OCI-LY3 (cell line): ENCODE measurements at regions not wholly inside any gene's neighbourhood (a gene's known extent, or its start where the extent isn't known, plus 50 kb on each side); places are given as distances from the start of the nearest gene placed in this dataset.

Experiments
- H2AFZ ChIP-seq: fragments of 200-600, 300-600 bp; shearing (Covaris generic); 2 replicates; pipeline ENCODE4 v1.6.0; 2014; ENCODE audit warnings: antibody characterized with exemption, low read depth, low read length
- H3K27ac ChIP-seq: fragments of 200-600, 300-600 bp; sonication (generic); 2 replicates; pipeline ENCODE4 v1.5.1; 2014; ENCODE audit warnings: mild to moderate bottlenecking, low read length, moderate library complexity, mixed read lengths
- H3K27me3 ChIP-seq: fragments of 200-600, 300-600 bp; sonication (generic); 2 replicates; pipeline ENCODE4 v1.6.1; 2014; ENCODE audit warnings: low read depth, low read length, mixed read lengths
- H3K36me3 ChIP-seq: fragments of 200-600, 300-600 bp; sonication (generic); replicated peaks from 2 replicates; pipeline ENCODE3; 2014; ENCODE audit warnings: low read depth, low read length, mixed read lengths
- H3K4me1 ChIP-seq: fragments of 300-600, 200-600 bp; sonication (generic); 2 replicates; pipeline ENCODE4 v1.6.1; 2014; ENCODE audit warnings: low read length, mixed read lengths
- H3K4me2 ChIP-seq: fragments of 200-600, 300-600 bp; sonication (generic); 2 replicates; pipeline ENCODE4 v1.6.1; 2014; ENCODE audit warnings: low read length, mixed read lengths
- H3K4me3 ChIP-seq: fragments of 300-600, 200-600 bp; sonication (generic); 2 replicates; pipeline ENCODE4 v1.5.1; 2014; ENCODE audit warnings: antibody characterized with exemption, mild to moderate bottlenecking, low read length, moderate library complexity
- H3K79me2 ChIP-seq: fragments of 300-600, 200-600 bp; shearing (Covaris generic); 2 replicates; pipeline ENCODE4 v1.6.1; 2014; ENCODE audit warnings: mild to moderate bottlenecking, low read length, mixed read lengths
- H3K9ac ChIP-seq: fragments of 300-600, 200-600 bp; shearing (Covaris generic); 2 replicates; pipeline ENCODE4 v1.6.0; 2014; ENCODE audit warnings: mild to moderate bottlenecking, low read length, moderate library complexity
- H3K9me3 ChIP-seq: fragments of 200-600, 300-600 bp; shearing (Covaris generic); 2 replicates; pipeline ENCODE4 v1.6.1; 2014; ENCODE audit warnings: low read length, mixed read lengths; ENCODE audit not compliant: insufficient read depth
- H4K20me1 ChIP-seq: fragments of 200-600, 300-600 bp; sonication (generic); 2 replicates; pipeline ENCODE4 v1.6.1; 2016; ENCODE audit warnings: low read length, mixed read lengths; ENCODE audit not compliant: insufficient read depth
- EZH2phosphoT487 ChIP-seq: fragments of 200-600 bp; shearing (Covaris generic); IDR thresholded peaks from 2 replicates; pipeline ENCODE4 v1.6.1; 2018; ENCODE audit warnings: antibody characterized with exemption, mixed run types, low read depth
- TF ChIP-seq, protein P1 (sequence below): fragments of 200-600, 300-600 bp; sonication (generic); IDR thresholded peaks from 2 replicates; pipeline ENCODE4 v1.5.1; 2014; ENCODE audit warnings: antibody characterized with exemption, low read length, low read depth

DNA sequence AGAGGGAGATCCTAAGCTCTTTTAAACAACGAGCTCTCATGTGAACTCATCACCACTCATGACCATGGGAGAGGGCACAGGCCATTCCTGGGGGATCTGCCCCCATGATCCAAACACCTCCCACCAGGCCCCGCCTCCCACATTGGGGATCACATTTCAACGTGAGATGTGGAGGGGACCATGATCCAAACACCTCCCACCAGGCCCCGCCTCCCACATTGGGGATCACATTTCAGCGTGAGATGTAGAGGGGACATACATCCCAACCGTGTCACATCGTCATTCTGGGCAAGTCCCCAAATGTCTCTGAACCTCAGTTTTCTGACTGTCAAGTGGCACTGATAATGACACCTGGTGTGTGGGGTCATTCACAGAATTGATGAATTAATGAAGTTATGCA, 641.8 kb downstream of the CDH26 start:
- Histone ChIP-seq H2AFZ (no peak overlapping the region), H3K9me3 (no peaks in the 10 kb centered on the region), H4K20me1 (no peaks in the 10 kb centered on the region), H3K27me3 (no peaks in the 10 kb centered on the region), H3K79me2 (no peaks in the 10 kb centered on the region), H3K9ac (no peak overlapping the region), H3K4me3 (no peak overlapping the region), H3K27ac (no peak overlapping the region), H3K36me3 (no peaks in the 10 kb centered on the region), H3K4me1 (no peaks in the 10 kb centered on the region), H3K4me2 (no peak overlapping the region)
- TF ChIP-seq, protein P1, sequence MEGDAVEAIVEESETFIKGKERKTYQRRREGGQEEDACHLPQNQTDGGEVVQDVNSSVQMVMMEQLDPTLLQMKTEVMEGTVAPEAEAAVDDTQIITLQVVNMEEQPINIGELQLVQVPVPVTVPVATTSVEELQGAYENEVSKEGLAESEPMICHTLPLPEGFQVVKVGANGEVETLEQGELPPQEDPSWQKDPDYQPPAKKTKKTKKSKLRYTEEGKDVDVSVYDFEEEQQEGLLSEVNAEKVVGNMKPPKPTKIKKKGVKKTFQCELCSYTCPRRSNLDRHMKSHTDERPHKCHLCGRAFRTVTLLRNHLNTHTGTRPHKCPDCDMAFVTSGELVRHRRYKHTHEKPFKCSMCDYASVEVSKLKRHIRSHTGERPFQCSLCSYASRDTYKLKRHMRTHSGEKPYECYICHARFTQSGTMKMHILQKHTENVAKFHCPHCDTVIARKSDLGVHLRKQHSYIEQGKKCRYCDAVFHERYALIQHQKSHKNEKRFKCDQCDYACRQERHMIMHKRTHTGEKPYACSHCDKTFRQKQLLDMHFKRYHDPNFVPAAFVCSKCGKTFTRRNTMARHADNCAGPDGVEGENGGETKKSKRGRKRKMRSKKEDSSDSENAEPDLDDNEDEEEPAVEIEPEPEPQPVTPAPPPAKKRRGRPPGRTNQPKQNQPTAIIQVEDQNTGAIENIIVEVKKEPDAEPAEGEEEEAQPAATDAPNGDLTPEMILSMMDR, result no peak
- TF ChIP-seq EZH2phosphoT487, result no peak

DNA sequence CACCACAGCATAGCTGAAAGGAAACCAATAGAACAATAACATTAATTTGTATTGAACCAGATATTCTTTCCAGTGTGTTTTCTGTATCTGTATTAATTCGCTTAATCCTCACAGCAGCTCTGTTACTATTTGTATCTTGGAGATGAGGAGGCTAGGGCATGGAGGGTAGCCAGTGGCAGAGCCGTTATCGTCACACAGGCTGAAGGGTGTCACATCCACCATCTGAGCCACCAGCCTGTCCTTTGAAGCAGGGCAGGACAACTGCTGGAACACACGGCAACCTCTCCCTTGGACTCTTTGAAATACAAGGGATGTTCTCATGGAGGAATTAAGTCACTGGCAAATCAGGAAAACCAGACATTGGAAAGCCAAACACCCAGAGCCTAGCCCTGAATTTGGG, 628.0 kb upstream of the CDH4 start:
- H3K27ac ChIP-seq, result no peak overlapping the region
- TF ChIP-seq, protein P1, result no peak
- TF ChIP-seq EZH2phosphoT487, result no peak
- no peaks in the 10 kb centered on the region for H3K9me3 ChIP-seq
- H4K20me1 ChIP-seq, result no peaks in the 10 kb centered on the region
- no peaks in the 10 kb centered on the region for H3K27me3 ChIP-seq
- no peaks in the 10 kb centered on the region for H3K4me1 ChIP-seq
- H3K9ac ChIP-seq, result no peak overlapping the region
- H3K4me2 ChIP-seq, result no peak overlapping the region
- H2AFZ ChIP-seq, result no peak overlapping the region
- no peaks in the 10 kb centered on the region for H3K36me3 ChIP-seq
- H3K79me2 ChIP-seq, result no peaks in the 10 kb centered on the region
- no peak overlapping the region for H3K4me3 ChIP-seq

DNA sequence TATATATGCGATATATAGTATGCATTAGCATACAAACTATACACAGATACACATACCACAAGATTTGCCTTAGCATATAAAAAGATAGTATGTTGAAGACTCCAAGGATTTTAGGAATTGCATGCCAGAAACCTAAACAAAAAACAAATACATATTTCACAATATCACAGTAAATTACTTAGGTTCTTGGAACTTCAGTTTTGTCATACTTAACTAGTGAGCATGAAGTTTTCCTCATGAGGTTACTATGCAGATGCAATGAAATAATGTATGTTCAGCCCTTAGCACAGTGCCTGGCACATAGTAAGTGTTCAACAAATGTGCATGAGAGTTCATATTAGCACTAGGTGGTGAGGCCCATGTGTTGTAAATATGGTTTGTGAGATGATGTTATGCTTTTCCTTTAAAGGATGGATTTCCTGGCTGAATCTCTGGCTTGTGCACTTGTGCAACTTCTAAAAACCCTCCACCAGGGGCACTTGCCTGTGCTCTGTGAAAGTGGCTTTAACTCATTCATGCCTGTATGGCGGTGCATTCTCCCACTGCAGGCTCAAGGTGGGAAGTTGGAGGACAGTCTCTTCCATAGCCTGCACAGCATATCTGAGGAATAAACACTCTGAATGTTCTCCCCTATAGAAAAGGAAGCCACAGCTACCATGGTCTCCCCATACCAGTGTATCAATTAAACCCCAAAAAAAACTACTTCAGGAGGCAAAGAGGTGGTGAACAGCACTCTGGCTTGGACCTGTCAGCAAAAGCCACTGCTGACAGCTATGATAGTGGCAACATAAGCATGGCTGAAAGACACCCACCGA, 624.1 kb upstream of the CDH4 start:
- Histone ChIP-seq H3K27ac (no peak overlapping the region), H3K27me3 (peaks cover 13% of the 10 kb centered on the region; the same call in 1 of the 2 replicates), H3K4me2 (no peak overlapping the region), H4K20me1 (no peaks in the 10 kb centered on the region), H2AFZ (no peak overlapping the region), H3K4me3 (no peak overlapping the region), H3K9ac (no peak overlapping the region), H3K4me1 (no peaks in the 10 kb centered on the region), H3K9me3 (no peaks in the 10 kb centered on the region), H3K36me3 (no peaks in the 10 kb centered on the region), H3K79me2 (no peaks in the 10 kb centered on the region)
- TF ChIP-seq, protein P1, result no peak
- no peak for TF ChIP-seq EZH2phosphoT487

DNA sequence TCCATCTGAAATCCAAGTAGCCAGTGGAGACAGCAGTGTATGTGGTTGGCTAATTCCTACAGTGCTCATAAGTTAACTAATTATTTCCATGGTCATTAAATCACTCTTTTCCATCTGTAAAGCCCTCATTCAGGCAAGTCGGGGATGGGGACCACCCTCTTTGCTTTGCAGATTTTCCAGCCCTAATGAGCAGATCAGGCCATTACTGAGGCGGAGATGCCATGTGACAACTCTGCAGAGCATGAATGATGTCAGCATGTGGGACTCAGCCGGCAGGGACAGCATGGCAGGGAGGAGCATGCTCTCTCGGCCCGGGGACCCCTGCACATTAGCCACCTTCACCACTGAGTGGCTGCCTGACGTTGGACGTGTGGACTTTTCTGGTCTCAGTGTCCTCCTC, 623.3 kb upstream of the CDH4 start:
- peaks cover 13% of the 10 kb centered on the region; the same call in 1 of the 2 replicates for H3K27me3 ChIP-seq
- H3K36me3 ChIP-seq, result no peaks in the 10 kb centered on the region
- no peak overlapping the region for H3K9ac ChIP-seq
- H3K4me2 ChIP-seq, result no peak overlapping the region
- no peak overlapping the region for H3K4me3 ChIP-seq
- no peaks in the 10 kb centered on the region for H3K79me2 ChIP-seq
- H4K20me1 ChIP-seq, result no peaks in the 10 kb centered on the region
- no peaks in the 10 kb centered on the region for H3K9me3 ChIP-seq
- no peaks in the 10 kb centered on the region for H3K4me1 ChIP-seq
- H2AFZ ChIP-seq, result no peak overlapping the region
- no peak for TF ChIP-seq EZH2phosphoT487
- TF ChIP-seq, protein P1, result no peak
- H3K27ac ChIP-seq, result no peak overlapping the region
